HL-60 (cell line): ENCODE measurements at regions not wholly inside any gene's neighbourhood (a gene's known extent, or its start where the extent isn't known, plus 50 kb on each side); places are given as distances from the start of the nearest gene placed in this dataset.

Experiments
- CTCF ChIP-seq: IDR thresholded peaks from one replicate; pipeline ENCODE4 v1.5.1; 2011; ENCODE audit warnings: low read length, control low read depth, inconsistent platforms; ENCODE audit not compliant: insufficient read depth
- POLR2AphosphoS5 ChIP-seq: IDR thresholded peaks from 2 replicates; pipeline ENCODE4 v1.6.1; 2012; ENCODE audit warnings: low read depth
- REST ChIP-seq: IDR thresholded peaks from 2 replicates; pipeline ENCODE4 v1.6.1; 2012; ENCODE audit warnings: low read depth; ENCODE audit not compliant: insufficient replicate concordance
- SPI1 ChIP-seq: IDR thresholded peaks from 2 replicates; pipeline ENCODE4 v1.6.1; 2012; ENCODE audit warnings: low read depth, mild to moderate bottlenecking, borderline replicate concordance

DNA sequence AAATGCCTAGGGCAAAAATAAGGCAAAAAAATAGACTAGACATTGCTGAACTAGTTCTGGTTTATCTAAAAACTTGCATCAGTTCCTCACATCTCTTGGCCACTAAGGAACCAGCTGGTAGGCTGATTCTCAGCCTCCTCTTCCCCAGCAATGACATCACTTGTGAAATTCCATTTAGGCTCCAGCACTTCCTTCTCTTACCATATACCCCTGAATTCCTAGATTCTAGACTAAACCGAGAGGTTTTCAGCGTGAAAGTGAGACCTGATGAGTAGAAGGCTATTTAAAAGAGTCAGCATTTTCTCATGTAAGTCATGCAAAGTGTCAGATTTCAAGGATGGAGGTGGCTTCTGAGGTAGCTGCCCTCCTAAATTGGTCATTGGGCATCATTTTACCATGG lies 247.1 kb upstream of the CDIN1 start:
- no peak for TF ChIP-seq CTCF
- TF ChIP-seq REST = no peak
- TF ChIP-seq POLR2AphosphoS5 = no peak
- TF ChIP-seq SPI1 = no peak
